HG03521 (cell line): ENCODE measurements at regions not wholly inside any gene's neighbourhood (a gene's known extent, or its start where the extent isn't known, plus 50 kb on each side); places are given as distances from the start of the nearest gene placed in this dataset.

Experiments used
- ATAC-seq: cut with Tn5 transposase; IDR thresholded peaks from one replicate; pipeline ENCODE4 v1.9.1; 2021; ENCODE audit warnings: mild to moderate bottlenecking, moderate library complexity; ENCODE audit not compliant: unreplicated experiment

- no peak for ATAC-seq
Measured at GRCh38 chr7:84553711-84554110, 359.1 kb upstream of the SEMA3A start.

- no peak for ATAC-seq
Measured at GRCh38 chr7:84549409-84549808, 354.8 kb upstream of the SEMA3A start.

DNA sequence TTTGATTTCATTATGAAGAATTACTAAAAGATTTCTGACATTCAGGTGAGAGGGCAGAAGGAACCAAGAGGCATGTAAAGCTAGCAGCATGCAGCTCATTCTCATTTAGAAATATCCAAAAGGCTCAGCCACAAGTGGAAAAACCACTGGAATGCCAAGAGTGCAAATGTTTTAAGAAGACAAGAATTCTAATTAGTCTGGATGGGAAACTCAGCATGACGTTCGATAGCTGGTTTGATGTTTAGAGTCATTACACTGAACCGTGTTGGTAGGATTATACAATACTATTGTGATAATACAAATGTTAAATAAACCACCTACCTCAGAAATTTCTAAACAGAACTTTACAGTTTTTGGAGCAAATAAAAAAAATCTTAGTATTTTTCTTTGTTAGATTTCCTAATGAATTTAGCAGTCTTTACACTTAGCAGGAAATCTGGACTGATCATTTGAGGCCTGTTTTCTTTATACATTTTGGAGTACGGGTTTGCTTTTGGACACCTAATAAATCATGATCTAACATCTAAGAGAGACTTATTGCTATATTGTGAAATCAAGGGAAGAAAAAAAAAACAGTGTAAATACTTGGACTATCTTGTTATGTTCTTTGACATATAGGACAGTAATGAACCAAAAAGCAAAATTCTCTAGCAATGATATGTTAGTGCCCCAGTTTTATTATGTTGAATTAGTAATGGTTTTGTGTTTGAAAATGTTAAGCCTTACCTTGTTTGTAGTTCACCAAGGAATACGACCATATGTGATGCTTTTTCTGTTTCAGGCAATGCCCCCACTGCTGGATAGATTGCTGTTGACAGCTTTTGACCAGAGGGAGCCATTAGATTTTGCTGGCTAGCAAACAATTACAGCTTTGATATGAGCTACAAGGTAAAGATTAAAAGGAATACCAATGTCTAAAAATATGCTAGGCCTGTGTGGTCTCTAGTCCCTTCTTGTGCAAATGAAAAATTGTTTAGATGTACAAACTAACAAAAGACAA, 354.1 kb upstream of the SEMA3A start:
- no peak for ATAC-seq

GRCh38 chr7:84547331-84547730, 352.7 kb upstream of the SEMA3A start:
- ATAC-seq: no peak

DNA sequence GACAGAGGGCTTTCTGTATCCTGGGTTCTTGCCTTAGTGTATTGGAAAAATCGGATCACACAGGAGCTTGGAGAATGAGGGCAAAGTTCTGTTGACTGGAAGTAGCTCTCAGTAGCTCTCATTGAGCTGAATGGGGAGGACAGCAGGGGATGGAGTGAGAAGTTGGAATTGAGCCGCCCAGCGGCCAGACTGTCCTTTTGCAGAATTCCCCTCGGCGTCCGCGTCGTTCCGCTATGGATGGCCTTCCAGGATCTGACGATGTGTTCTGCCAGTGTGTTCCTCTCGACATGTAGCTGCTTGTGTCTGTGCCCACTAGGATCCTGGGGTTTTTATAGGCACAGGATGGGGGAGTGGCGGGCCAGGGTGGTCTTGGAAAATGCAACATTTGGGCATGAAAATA, 351.8 kb upstream of the SEMA3A start:
- no peak for ATAC-seq

- ATAC-seq: no peak
Measured at GRCh38 chr7:84538268-84538667, 343.7 kb upstream of the SEMA3A start.

DNA sequence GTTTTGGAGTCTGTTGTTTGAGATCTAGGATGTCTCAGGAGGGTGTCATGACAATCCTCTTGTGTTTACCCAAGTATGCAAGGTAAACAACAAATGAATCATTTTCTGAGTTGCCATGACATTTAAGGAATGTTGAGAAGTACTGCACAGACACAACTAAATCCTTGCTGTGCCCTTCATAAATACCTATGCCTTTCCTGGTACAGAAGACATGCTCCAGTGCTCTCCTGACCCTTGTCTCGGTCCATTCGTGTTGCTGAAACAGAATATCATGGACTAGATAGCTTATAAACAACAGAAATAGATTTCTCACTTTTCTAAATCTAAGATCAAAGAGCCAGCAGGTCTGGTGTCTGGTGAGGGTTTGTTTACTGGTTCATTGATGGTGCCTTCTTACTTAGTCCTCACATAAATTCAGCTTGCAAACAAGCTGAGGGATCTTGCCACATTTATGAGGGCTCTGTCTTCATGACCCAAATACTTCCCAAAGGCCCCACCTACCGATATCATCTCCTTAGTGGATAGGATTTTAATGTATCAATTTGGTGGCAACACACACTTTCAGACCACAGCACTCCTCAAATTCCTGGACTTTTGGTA, 341.8 kb upstream of the SEMA3A start:
- no peak for ATAC-seq

- ATAC-seq: no peak
Measured at GRCh38 chr7:84535580-84536270, 341.1 kb upstream of the SEMA3A start.

DNA sequence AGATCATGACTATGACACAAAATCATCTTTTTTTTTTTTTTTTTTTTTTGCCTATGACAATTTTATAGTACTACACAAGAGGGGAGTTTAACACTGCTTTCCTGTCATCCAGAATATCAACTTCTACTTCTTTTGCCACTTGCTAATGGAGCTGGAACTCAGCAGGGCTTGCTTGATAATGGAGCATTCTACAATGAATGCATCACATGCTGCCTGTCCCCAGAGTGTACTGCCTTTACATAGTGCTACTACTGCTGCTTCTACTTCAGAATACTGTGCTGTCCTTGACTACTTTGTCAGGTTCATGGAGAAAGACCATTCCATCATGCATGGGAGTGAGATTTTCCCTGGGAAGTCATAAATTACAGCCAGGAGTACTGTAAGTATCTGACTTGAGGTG, 338.6 kb upstream of the SEMA3A start:
- no peak for ATAC-seq

DNA sequence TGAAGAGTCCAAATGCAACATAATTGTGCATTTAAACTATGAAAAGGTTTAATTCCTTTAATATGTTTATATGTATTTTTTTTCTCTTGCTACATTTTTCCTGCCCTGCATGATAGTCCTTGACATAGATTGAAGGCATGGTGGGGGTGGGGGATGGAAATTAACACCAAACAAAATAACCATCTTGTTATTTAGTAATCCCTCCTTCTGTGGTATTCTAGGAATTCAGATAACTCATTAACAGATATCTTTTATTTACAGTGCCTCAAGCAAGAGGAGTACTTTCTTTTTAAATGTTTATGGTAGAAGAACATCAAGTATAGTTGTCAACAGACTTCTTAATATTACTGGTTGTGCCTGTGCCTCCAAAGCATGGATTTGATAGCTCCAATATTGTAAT, 337.6 kb upstream of the SEMA3A start:
- no peak for ATAC-seq

DNA sequence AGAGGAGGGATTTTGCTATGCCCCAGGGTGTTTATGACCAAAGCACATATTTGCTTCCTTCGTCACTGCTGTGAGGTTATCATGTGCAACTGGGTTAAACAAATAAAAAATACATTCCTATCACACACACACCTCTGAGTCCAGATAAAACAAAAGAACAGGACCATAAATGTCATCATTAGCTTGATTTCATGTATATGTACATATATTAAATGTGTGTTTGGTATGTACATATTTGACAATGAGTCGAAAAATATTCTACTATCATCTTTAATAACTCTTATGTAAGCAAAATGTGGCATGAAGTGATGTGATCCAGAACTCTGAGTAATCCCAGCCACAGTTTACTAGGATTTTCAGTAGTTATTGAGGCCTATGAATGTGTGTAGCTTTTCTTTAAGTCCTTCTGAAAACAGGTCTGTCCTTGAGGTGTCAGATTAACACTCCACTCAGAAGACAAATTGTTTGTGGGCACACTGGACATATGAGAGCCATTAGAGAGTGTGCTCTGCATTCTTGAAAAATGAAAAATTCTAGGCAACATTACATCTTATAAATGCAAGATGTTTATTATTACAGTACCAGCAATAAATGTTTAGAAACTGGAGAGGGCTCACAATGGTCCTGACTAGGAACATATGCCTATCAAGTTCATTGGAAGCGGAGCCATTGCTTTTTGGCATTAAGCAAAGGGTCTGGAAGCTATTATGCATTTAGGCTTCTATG, 335.1 kb upstream of the SEMA3A start:
- no peak for ATAC-seq

GRCh38 chr7:84528756-84529479, 334.3 kb upstream of the SEMA3A start:
- ATAC-seq: no peak

GRCh38 chr7:84524714-84525694, 330.4 kb upstream of the SEMA3A start:
- no peak for ATAC-seq

- ATAC-seq: no peak
Measured at GRCh38 chr7:84513061-84513460, 318.5 kb upstream of the SEMA3A start.

- ATAC-seq: no peak
Measured at GRCh38 chr7:84512055-84512454, 317.5 kb upstream of the SEMA3A start.

- ATAC-seq: no peak
Measured at GRCh38 chr7:84510505-84510904, 315.9 kb upstream of the SEMA3A start.

GRCh38 chr7:84509522-84509921, 314.9 kb upstream of the SEMA3A start:
- no peak for ATAC-seq

GRCh38 chr7:84508606-84509005, 314.0 kb upstream of the SEMA3A start:
- no peak for ATAC-seq

GRCh38 chr7:84507529-84507928, 312.9 kb upstream of the SEMA3A start:
- no peak for ATAC-seq
